ENCODE measurements at regions not wholly inside any gene's neighbourhood (a gene's known extent, or its start where the extent isn't known, plus 50 kb on each side); places are given as distances from the start of the nearest gene placed in this dataset.

- Histone ChIP-seq H3K4me1 (no peaks in the 10 kb centered on the region), H3K4me3 (no peak overlapping the region), H3K36me3 (no peaks in the 10 kb centered on the region), H3K9me3 (no peaks in the 10 kb centered on the region), H3K27ac (no peak overlapping the region), H3K27me3 (no peaks in the 10 kb centered on the region)
- intact Hi-C loops (cut with DNase I; ENCODE audit: low total_unique reads): no loop called here
- no peak for TF ChIP-seq POLR2A (IDR thresholded peaks at IDR 0.05)
- TF ChIP-seq EP300 (IDR thresholded peaks at IDR 0.05): no peak
- no peak for TF ChIP-seq POLR2AphosphoS5 (IDR thresholded peaks at IDR 0.05)
- TF ChIP-seq, protein P1, sequence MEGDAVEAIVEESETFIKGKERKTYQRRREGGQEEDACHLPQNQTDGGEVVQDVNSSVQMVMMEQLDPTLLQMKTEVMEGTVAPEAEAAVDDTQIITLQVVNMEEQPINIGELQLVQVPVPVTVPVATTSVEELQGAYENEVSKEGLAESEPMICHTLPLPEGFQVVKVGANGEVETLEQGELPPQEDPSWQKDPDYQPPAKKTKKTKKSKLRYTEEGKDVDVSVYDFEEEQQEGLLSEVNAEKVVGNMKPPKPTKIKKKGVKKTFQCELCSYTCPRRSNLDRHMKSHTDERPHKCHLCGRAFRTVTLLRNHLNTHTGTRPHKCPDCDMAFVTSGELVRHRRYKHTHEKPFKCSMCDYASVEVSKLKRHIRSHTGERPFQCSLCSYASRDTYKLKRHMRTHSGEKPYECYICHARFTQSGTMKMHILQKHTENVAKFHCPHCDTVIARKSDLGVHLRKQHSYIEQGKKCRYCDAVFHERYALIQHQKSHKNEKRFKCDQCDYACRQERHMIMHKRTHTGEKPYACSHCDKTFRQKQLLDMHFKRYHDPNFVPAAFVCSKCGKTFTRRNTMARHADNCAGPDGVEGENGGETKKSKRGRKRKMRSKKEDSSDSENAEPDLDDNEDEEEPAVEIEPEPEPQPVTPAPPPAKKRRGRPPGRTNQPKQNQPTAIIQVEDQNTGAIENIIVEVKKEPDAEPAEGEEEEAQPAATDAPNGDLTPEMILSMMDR (IDR thresholded peaks at IDR 0.05): no peak
- 40 to 64% (median 62%) methylated on average over 4 of the region's 4 CpGs for WGBS, 5 donors
- DNase-seq: no peak
Observed at GRCh38 chr9:109561137-109561536, 63.0 kb upstream of the PTPN3 start.

- H3K4me3 ChIP-seq: no peak overlapping the region
- TF ChIP-seq, protein P1 (IDR thresholded peaks at IDR 0.05): no peak
- TF ChIP-seq POLR2A (IDR thresholded peaks at IDR 0.05): no peak
- TF ChIP-seq POLR2AphosphoS5 (IDR thresholded peaks at IDR 0.05): no peak
- TF ChIP-seq EP300 (IDR thresholded peaks at IDR 0.05): no peak
- 66 to 90% (median 76%) methylated on average over 2 of the region's 2 CpGs for WGBS, 5 donors
- H3K27ac ChIP-seq: no peak overlapping the region
- peaks cover 0 to 4% (median 1%) of the 10 kb centered on the region in 4 donors for H3K9me3 ChIP-seq
- no peaks in the 10 kb centered on the region for H3K27me3 ChIP-seq
- intact Hi-C loops (cut with DNase I; ENCODE audit: low total_unique reads): no loop called here
- DNase-seq: no peak
- no peaks in the 10 kb centered on the region for H3K4me1 ChIP-seq
- no peaks in the 10 kb centered on the region for H3K36me3 ChIP-seq
Observed at GRCh38 chr9:109568089-109568488, 70.0 kb upstream of the PTPN3 start.

GRCh38 chr9:109568568-109569210 lies 70.6 kb upstream of the PTPN3 start:
- Histone ChIP-seq H3K36me3 (no peaks in the 10 kb centered on the region), H3K4me3 (no peak overlapping the region), H3K4me1 (no peaks in the 10 kb centered on the region), H3K27me3 (no peaks in the 10 kb centered on the region), H3K9me3 (peaks cover 0 to 4% (median 1%) of the 10 kb centered on the region in 4 donors), H3K27ac (no peak overlapping the region)
- TF ChIP-seq, protein P1 (IDR thresholded peaks at IDR 0.05): no peak
- TF ChIP-seq POLR2AphosphoS5 (IDR thresholded peaks at IDR 0.05): no peak
- no peak for TF ChIP-seq POLR2A (IDR thresholded peaks at IDR 0.05)
- no peak for TF ChIP-seq EP300 (IDR thresholded peaks at IDR 0.05)
- no peak for DNase-seq
- 49 to 85% (median 78%) methylated on average over 1 to 2 of the region's 2 CpGs for WGBS, 5 donors
- intact Hi-C loops (cut with DNase I; ENCODE audit: low total_unique reads): no loop called here

DNA sequence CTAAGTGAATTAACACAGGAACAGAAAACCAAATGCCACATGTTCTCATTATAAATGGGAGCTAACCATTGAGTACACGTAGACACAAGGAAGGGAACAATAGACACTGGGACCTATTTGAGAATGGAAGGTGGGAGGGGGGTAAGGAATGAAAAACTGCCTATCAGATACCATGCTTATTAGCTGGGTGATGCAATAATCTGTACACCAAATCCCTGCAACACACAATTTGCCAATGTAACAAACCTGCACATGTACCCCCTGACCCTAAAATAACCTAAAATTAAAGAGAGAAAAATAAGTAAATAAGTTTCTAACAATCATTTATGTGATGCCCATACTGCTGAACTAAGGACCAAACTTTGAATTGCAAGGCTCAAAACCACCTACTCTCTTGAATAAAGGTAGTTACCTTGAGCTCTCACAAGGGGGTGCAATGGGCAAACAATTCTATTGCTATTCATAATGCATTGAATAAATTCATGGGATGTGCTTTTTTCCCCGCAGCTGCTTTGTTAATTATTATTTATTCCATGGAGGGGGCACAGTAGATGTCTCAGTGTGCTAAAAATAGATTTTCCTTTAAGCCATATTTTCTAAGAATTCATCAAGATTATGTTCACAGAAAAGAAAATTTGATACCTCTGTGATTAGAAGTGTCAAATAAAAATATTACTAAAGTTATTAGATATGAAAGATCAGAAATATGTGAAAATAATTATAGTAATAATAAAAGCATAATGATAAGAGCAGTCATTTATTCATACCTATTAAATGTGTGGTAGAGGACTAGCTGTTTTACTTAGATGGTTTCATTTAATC lies 76.2 kb upstream of the PTPN3 start:
- H3K27ac ChIP-seq: no peak overlapping the region
- no peaks in the 10 kb centered on the region for H3K4me1 ChIP-seq
- H3K27me3 ChIP-seq: no peaks in the 10 kb centered on the region
- H3K36me3 ChIP-seq: no peaks in the 10 kb centered on the region
- WGBS, 5 donors: 2 to 6% (median 4%) methylated on average over 2 of the region's 2 CpGs
- H3K4me3 ChIP-seq: no peak overlapping the region
- TF ChIP-seq POLR2AphosphoS5 (IDR thresholded peaks at IDR 0.05): no peak
- TF ChIP-seq, protein P1 (IDR thresholded peaks at IDR 0.05): peak in 5 of 7 experiments; percentile 41 to 68 (median 55)
- DNase-seq: peak in 1 of 2 donors; percentile 82
- intact Hi-C loops (cut with DNase I; ENCODE audit: low total_unique reads): loop anchor here (5.0 kb wide), 1 partner anchor 243 kb away; no protein-coding TSS in a partner anchor
- H3K9me3 ChIP-seq: peaks cover 0 to 4% (median 1%) of the 10 kb centered on the region in 4 donors

Measured in stomach (tissue), 8 donors.